Calu3 (cell line): ENCODE measurements at regions not wholly inside any gene's neighbourhood (a gene's known extent, or its start where the extent isn't known, plus 50 kb on each side); places are given as distances from the start of the nearest gene placed in this dataset.

Experiments
- BruUV-seq: library from RNA; stranded (reverse); fragments of 400-500 nt; replicated peaks from 2 replicates; lab custom pipeline; 2021; lab: Mats Ljungman, UMichigan
- CTCF ChIA-PET: fragments of 300-600 bp; sonication (Branson Sonifier 250); formaldehyde crosslinking; loops from one replicate; lab custom pipeline; 2022; ENCODE audit warnings: antibody characterized with exemption; lab: Charles Lee
- DNase-seq: peaks from one replicate; pipeline ENCODE4 v3.0.0; 2022
- H3K27ac Mint-ChIP-seq: one replicate; pipeline ENCODE4 v1.8.0; 2022; ENCODE audit warnings: mixed read lengths; ENCODE audit not compliant: unreplicated experiment
- H3K27me3 Mint-ChIP-seq: one replicate; pipeline ENCODE4 v1.8.0; 2022; ENCODE audit warnings: mixed read lengths; ENCODE audit not compliant: unreplicated experiment
- H3K36me3 Mint-ChIP-seq: one replicate; pipeline ENCODE4 v1.8.0; 2022; ENCODE audit warnings: mild to moderate bottlenecking, moderate library complexity, mixed read lengths; ENCODE audit not compliant: insufficient read depth, unreplicated experiment
- H3K4me1 Mint-ChIP-seq: one replicate; pipeline ENCODE4 v1.8.0; 2022; ENCODE audit warnings: mild to moderate bottlenecking, low read depth, mixed read lengths; ENCODE audit not compliant: unreplicated experiment
- H3K4me3 Mint-ChIP-seq: one replicate; pipeline ENCODE4 v1.8.0; 2022; ENCODE audit warnings: mild to moderate bottlenecking, low read depth, moderate library complexity, mixed read lengths; ENCODE audit not compliant: unreplicated experiment
- H3K9me3 Mint-ChIP-seq: one replicate; pipeline ENCODE4 v1.8.0; 2022; ENCODE audit warnings: low read depth, mixed read lengths; ENCODE audit not compliant: unreplicated experiment
- intact Hi-C: fragments of 100-400 bp; cut with micrococcal nuclease; formaldehyde crosslinking; loops from one replicate; pipeline ENCODE4 v1.10.0; 2022; ENCODE audit not compliant: unreplicated experiment
- TF ChIP-seq, protein P1 (sequence below): fragments of 200-600 bp; IDR thresholded peaks from one replicate; pipeline ENCODE4 v1.8.0; 2022; ENCODE audit warnings: antibody characterized with exemption; ENCODE audit not compliant: unreplicated experiment

DNA sequence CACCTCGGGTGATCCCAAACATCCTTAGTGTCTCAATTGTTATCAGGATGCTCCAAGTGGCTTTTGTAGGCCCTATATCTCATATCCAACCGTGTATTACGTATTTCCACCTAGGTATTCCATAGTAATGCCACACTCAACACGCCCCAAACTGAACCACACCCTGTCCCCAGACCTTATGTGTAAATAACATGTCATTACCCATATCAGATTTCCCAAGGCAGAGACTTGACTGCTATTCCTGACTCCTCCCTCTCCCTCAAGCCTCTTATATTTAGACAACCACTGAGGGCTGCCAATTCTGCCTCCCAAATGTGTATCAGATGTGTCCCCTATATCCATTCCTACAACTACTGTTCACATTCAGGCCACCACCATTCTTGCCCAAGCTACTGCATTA, 132.8 kb upstream of the NCAM1 start:
- BruUV-seq = no TSS peak
- Mint-ChIP-seq H3K27ac (no peak overlapping the region), H3K27me3 (peaks cover 42% of the 10 kb centered on the region), H3K4me1 (peaks cover 11% of the 10 kb centered on the region), H3K9me3 (no peaks in the 10 kb centered on the region), H3K4me3 (no peak overlapping the region), H3K36me3 (no peaks in the 10 kb centered on the region)
- CTCF ChIA-PET = no interaction called here
- TF ChIP-seq, protein P1, sequence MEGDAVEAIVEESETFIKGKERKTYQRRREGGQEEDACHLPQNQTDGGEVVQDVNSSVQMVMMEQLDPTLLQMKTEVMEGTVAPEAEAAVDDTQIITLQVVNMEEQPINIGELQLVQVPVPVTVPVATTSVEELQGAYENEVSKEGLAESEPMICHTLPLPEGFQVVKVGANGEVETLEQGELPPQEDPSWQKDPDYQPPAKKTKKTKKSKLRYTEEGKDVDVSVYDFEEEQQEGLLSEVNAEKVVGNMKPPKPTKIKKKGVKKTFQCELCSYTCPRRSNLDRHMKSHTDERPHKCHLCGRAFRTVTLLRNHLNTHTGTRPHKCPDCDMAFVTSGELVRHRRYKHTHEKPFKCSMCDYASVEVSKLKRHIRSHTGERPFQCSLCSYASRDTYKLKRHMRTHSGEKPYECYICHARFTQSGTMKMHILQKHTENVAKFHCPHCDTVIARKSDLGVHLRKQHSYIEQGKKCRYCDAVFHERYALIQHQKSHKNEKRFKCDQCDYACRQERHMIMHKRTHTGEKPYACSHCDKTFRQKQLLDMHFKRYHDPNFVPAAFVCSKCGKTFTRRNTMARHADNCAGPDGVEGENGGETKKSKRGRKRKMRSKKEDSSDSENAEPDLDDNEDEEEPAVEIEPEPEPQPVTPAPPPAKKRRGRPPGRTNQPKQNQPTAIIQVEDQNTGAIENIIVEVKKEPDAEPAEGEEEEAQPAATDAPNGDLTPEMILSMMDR = no peak
- DNase-seq = no peak
- intact Hi-C loops = no loop called here

DNA sequence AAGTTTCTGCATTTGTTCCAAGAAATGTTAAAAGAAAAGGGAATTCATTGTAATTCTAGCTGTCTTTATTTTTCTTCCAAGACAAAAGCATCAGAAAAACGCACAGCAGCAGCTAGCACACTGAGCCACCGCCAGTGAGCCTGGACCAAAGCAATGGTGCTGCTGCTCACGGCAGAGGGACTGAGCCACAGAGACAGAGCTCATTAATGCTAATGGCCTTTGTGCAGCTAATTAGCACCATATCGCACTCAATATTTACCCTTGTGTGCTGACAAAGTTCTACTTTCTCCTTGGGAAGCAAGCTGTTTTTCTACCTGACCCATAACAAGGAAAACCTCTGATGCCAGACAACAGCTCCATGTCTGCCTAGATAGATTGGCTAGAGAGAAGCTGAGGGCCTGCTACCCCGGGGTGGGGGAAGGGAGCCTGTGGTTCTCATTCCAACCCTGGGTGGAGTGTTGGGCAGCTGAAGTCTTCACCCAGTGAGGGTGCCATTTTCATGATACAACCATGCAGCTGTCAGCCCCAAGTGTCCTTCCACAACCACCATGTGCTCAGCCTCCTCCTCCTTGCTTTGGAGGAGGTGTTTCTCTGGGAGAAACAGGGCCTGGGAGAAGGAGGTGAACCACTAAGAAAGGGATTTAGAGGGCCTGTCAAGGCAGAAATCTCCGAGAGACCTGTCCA, 131.1 kb upstream of the NCAM1 start:
- intact Hi-C loops = no loop called here
- no TSS peak for BruUV-seq
- TF ChIP-seq, protein P1 = no peak
- Mint-ChIP-seq H3K27me3 (peaks cover 57% of the 10 kb centered on the region), H3K36me3 (no peaks in the 10 kb centered on the region), H3K9me3 (no peaks in the 10 kb centered on the region), H3K4me3 (no peak overlapping the region), H3K27ac (no peak overlapping the region), H3K4me1 (peaks cover 17% of the 10 kb centered on the region)
- CTCF ChIA-PET = no interaction called here
- no peak for DNase-seq

DNA sequence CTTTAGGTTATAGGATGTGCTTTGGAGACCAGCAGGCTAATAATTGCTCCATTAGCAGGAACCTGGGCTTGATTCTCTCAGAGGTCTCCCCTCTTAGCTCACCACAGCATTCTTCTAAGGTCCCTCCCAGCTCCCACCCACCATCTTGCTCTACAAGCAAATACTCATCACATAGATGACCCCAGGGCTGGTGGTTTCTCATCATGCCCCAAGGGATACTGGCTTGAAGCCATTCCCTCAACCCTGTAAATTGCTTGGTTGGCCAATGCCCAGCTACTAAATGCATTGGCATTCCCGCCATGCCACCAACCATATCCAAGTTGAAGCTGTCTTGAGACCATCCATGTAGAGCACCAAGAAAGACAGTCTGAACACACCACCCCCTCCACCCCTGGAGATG, 130.2 kb upstream of the NCAM1 start:
- TF ChIP-seq, protein P1 = no peak
- H3K4me3 Mint-ChIP-seq = no peak overlapping the region
- CTCF ChIA-PET = no interaction called here
- no peak for DNase-seq
- no peaks in the 10 kb centered on the region for H3K9me3 Mint-ChIP-seq
- no peaks in the 10 kb centered on the region for H3K36me3 Mint-ChIP-seq
- peaks cover 17% of the 10 kb centered on the region for H3K4me1 Mint-ChIP-seq
- intact Hi-C loops = no loop called here
- H3K27me3 Mint-ChIP-seq = peaks cover 57% of the 10 kb centered on the region
- H3K27ac Mint-ChIP-seq = no peak overlapping the region
- BruUV-seq = no TSS peak

DNA sequence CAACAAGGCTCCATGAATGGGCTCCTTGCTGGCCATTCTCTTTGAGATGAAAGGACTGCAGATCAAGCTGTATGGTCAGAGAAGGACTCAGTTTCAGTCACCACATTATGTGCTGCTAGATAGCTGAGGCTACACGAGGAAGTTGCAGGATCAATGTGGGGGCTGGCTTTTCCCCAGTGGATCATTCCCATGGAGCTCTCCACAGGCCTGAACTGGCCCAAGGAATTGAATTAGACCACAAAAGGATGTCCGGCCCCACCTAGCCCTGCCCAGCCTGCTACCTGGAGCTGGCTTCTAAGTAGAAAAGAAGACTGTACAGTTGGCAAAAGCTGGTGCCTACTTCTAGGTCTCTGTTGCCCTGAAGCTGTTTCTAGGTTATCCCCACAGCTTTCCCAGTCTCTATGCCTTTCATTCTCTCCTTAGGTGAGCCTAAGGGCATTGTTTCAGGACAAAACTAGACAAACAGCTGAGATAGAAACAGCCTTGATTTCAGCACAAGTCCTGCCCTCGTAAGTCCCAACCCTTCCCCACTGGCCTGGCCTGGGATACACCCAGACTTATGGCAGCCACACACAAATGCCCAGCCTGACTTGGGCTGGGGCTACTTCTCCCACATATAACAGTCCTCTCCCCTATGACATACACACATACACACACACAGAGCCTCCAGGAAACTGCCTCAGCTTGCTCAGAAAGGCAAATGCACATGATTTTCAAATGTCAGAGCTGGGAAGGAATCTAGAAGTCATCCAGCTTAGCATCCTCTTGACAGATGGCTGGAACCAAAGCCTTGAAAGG, 129.1 kb upstream of the NCAM1 start:
- peaks cover 17% of the 10 kb centered on the region for H3K4me1 Mint-ChIP-seq
- peaks cover 57% of the 10 kb centered on the region for H3K27me3 Mint-ChIP-seq
- no TSS peak for BruUV-seq
- H3K4me3 Mint-ChIP-seq = no peak overlapping the region
- no peak for DNase-seq
- H3K27ac Mint-ChIP-seq = no peak overlapping the region
- H3K9me3 Mint-ChIP-seq = no peaks in the 10 kb centered on the region
- intact Hi-C loops = no loop called here
- TF ChIP-seq, protein P1 = no peak
- H3K36me3 Mint-ChIP-seq = no peaks in the 10 kb centered on the region
- CTCF ChIA-PET = interaction anchor here (1.3 kb wide), 1 partner anchor 9 kb away, joined by 3 read pairs; no protein-coding TSS in a partner anchor
